Left forelimb (tissue), 1 donor: ENCODE measurements at regions not wholly inside any gene's neighbourhood (a gene's known extent, or its start where the extent isn't known, plus 50 kb on each side); places are given as distances from the start of the nearest gene placed in this dataset.
"Not testable (repeated sequence)": the region's sequence is repeated elsewhere in the genome, so short reads cannot be mapped to it uniquely, and the experiment has no call there.

Experiments
- DNase-seq: peaks from one replicate; pipeline ENCODE4 v3.0.0-alpha.2; 2018; ENCODE audit warnings: low spot score

DNA sequence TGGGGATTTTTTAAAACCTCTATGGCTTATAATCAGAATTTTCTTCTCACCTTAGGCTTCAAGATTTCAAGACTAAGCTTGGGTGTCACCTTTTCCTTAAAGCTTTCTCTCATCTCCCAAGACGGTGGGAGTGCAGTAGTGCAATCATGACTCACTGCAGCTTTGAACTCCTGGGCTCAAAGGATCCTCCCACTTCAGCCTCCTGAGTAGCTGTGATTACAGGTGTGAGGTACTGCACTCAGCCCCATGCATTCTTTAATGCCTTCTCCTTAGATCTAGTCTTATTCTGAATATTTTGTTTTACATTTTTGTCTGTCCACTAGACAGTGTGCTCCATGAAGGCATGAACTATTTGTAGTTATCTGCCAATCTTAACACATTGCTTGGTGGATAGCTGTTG, 55.7 kb upstream of the FAT3 start:
- no peak for DNase-seq

DNA sequence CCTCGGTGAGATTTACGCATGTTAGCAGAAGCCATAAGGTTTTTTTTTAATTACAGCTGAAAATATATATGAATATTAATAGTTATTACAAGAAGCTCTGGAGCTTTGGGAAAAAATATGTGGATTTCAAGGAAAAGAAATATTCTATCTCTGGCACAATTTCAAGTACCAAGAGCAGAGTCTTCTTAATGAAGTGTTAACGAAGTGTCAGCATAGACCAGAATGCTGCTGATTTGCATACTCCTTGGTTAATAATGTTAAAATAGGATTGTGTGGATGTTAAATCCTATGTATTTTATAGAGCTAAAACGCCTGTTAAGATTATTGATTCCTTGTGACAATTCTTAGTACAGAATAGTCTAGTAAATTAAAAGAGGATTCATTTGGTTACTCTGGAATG, 57.0 kb upstream of the FAT3 start:
- DNase-seq: no peak

DNA sequence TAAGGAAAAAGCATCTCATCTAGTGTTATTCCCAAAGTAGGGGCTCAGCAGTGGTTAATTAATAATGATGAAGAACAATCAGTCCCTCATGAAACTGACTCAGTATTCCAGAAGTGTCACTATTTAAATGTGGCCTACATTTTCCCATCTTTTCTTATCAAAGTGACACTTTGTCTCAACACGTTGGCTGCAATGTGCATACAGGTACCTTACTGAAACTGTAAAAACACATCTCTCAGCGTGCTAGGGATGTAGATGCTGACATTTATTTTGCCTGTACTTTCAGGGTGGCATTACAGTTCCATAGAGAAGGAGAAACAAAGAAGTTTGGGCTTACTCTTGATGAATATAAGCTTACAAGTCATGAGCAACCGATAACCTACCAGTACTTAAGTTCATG, 58.3 kb upstream of the FAT3 start:
- DNase-seq: no peak

DNA sequence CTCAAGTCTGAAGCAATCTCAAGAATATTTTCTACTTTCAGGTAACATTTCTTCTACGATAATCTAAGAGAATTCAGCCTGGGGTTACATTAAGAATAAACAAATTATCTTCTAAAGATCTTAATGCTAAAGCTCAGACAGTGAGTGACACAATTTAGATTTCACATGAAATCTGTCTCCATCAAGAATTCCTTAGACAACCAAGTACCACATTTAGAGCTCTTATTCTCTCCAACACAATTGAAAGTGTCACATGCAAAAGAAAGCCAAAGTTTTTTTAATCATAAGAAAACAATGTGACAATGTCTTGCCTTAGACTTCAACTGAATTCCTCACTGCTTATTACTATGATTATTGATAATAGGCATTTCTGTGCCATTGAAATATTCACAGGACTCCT, 60.7 kb upstream of the FAT3 start:
- DNase-seq: no peak

DNA sequence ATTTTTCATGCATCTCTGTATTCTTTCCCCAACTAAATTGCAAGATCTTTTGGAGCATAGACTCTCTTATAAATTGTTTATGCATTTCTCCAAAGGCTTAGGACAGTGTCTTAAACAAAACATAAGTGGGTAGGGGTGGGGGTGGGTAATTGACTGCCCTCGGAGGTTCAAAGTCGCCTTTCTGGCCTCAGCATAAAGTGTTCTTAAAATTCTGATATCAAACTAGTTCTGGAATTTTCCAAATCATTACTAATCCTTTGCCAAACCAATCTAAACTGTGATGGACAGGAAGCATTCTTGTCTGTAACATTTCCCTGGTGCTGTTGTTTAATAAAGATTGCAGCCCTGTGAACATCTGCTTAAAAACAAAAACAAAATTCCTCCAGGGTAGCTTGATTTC, 61.8 kb upstream of the FAT3 start:
- no peak for DNase-seq

DNA sequence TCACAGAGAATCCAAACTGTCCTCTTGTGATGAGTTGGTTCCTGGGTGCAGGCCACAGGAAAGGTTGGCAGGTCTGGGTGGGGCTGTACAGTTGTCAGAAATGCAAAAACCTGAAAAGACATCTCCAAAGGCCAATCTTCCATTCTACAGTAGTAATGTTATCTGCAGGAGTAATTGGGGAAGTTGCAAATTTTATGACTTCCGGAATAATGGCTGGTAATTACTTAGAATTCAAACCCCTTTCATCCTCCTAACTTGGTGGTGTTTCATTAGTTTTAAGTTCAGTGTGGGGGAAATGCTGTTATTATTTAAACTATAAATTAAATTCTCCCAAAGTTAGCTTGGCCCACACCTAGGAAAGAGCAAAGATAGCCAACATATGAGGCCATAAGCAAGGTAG, 64.7 kb upstream of the FAT3 start:
- DNase-seq: no peak

DNA sequence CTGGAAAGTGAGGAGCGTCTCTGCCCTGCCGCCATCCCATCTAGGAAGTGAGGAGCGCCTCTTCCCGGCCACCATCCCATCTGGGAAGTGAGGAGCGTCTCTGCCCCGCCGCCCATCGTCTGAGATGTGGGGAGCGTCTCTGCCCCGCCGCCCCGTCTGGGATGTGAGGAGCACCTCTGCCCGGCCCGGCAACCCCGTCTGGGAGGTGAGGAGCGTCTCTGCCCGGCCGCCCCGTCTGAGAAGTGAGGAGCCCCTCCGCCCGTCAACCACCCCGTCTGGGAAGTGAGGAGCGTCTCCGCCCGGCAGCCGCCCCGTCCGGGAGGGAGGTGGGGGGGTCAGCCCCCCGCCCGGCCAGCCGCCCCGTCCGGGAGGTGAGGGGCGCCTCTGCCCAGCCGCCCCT, 67.2 kb upstream of the FAT3 start:
- DNase-seq: not testable (repeated sequence)

DNA sequence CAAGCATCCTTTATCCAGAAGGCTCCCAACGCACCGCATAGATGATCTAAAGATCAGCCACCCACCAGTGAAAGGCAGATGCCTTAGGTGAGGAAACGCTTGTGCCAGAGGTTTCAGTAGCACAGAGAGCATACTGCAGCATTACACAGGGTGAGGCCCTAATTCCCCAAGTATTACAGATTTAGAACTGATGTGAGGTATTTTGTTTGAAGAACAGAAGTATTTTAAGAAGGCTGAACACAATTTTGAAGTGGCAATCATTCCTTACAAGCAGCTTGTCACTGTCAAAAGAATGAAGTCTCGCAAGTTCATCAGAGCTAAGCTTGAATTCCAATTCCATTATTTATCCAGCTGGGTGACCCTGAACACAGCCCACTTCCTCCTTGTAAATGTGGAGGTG, 70.0 kb upstream of the FAT3 start:
- DNase-seq: no peak

DNA sequence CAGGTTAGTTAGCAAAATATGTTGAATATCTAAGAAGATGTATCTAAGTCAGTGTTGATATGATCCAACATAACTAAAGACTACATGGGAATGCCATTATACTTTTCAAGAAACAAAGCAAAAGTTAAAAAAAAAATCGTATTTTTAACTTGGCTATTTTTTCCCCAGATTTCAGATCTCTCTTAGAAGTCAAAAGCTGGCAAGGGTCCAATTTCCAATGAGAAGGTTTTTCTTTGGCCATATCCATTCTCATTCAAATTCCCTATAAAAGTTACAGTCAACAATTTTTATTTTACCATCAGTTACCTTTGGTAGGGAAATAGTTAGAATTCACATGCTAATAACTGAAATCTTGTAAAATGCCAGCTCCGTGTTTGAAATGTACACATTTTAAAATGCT, 70.5 kb upstream of the FAT3 start:
- no peak for DNase-seq

DNA sequence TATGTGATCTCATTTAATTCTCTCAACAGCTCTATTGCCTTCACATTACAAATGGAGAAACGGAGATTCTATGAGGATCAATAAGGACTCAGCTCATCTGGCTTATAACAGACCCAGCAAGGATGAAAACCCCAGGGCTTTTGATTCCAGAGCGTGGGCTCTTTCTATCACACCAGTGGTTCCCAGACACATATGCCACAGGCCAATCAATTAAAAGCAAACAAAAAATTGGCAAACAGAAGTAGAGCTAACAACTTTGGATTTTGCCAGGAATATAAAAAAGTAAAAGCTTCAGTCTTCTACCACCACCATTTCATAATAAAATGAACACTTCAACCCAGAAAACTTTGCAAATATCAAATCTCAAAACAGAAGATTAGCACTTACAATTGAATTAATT, 71.1 kb upstream of the FAT3 start:
- DNase-seq: no peak

DNA sequence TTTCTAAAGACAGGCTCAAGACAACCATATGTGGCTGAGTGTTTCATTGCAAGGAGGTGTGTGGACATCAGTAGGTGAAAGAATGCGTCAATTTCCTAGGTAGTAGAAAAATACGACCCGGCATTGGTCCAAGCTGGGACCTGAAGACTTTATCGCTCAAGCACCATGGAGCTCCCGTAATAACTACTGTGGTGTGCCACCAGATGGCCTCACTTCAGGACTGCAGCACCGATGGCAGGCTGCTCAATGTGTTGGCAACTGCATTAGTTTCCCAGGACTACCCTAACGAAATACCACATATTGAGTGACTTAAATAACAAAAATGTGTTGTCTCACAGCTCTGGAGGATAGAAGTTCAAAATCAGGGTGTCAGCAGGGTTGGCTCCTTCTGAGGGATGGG, 72.4 kb upstream of the FAT3 start:
- no peak for DNase-seq

DNA sequence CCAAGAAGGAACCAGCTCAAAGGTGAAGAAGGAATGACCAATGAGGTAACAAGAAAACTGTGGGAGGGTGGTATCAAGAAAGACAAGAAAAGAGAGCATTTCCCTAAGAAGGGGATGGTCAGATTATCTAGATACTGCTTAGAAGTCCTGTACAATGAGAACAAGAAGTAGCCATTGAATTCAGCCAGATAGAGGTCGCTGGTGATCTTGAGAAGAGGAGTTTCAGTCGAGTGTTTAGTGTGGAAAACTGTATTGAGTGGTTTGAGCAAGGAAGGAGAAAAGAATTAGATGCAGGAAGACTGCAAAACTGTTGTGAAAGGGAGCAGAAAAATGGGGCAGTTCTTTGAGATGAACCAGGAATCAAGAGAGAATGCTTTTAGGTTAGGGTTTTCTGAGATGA, 74.6 kb upstream of the FAT3 start:
- no peak for DNase-seq

DNA sequence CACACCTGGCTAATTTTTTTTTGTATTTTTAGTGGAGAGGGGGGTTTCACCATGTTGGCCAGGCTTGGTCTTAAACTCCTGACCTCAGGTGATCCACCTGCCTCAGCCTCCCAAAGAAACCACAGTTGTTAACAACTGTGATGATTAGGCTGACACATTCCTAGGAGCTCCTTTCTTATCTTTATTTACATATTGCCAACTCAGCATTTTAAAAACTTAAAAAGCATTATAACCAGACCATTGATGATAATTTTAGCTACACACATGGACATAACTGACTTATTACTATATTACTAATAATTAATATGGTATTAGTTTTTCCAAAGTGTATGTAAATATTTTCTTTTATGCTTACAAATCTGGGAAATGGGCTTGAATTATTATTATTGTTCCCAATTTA, 82.9 kb upstream of the FAT3 start:
- no peak for DNase-seq

DNA sequence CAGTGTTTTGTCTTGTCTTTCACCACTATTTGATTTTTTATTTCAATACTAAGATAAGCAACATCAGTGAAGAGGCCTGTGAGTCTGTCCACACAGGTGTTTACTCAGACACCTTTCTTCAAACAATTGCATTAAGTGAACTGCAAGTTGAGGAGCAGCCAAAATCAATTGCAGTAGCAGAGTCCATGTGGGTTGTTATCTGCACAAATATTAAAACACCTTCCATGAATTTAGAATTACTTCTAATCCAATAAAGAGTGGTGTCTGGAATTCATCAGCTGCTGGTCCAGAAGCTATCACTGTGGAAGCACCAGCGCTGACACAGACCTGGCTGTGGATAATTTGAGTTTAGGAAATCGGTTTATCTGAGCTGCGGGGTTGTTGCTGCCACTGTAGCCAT, 83.5 kb upstream of the FAT3 start:
- no peak for DNase-seq

DNA sequence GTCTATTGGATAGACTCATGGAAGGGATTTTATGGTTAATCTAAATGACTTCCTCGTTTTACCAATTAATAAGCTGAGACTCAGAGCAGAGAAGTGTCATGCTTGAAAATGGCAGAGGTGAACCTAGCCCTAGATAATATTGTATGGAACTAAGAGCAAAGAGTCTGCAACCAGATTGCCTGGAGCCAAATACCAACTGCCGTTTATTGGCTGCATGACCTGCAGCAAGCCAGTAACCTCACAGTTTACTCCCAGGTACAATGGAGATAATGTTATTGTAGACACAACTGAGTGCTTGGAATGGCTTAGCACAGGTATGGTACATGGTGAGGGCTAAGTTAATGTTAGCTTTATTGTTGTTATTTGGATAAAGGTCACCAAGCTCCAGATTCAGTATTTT, 84.6 kb upstream of the FAT3 start:
- DNase-seq: no peak

DNA sequence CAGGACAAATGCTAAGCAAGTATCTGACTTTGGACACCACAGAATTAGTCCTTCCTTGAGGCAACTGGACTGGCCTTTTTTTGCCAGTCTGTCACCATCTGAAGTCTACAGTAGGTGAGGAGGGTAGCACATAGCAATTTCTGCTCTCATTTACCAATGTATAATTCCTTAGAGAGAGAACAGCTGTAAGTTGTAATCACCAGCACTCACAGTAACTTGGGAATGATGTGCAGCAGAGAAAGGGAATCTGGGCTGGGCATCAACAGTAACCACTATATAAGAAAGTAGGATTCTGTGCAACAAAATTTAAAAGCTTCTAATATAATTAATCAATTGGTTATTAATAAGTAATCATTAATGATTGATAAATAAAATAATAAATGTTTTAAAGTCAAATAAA, 86.3 kb upstream of the FAT3 start:
- DNase-seq: no peak

DNA sequence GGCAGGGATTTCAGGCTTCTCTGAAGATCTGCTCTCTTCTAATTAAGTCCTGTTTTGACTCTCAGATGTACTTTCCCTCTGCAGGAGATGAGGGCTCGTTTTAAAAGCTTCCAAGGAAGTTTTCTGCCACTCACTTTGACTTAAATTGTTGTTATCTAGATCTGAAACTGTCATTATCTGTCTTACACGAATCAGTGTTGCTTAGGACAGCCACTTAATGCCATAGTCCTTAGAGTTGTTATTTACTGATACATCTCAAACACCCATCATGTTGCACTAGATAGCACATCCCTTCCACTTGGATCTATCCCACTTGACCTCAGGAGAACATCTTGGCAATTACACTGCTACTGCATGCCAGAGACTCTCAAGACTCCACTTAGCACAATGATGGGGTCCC, 86.9 kb upstream of the FAT3 start:
- DNase-seq: no peak

DNA sequence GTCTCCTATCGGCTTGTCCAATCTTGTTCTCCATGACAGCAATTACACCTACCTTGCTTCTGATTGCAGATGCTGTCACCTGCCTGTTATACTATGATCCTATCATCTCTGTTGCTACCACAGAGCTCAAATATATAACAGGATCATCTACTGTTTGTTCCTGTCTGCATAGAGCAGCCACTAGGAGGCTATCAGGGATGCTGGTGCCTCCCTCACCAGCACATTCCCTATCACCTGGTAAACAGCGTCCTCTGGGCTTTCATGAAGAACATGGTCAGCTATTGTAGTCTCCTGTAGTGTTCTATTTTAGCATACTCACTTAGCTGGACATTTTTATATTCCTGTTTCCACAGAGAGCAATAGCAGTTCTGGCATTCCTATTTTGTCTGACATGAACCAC, 87.8 kb upstream of the FAT3 start:
- no peak for DNase-seq

DNA sequence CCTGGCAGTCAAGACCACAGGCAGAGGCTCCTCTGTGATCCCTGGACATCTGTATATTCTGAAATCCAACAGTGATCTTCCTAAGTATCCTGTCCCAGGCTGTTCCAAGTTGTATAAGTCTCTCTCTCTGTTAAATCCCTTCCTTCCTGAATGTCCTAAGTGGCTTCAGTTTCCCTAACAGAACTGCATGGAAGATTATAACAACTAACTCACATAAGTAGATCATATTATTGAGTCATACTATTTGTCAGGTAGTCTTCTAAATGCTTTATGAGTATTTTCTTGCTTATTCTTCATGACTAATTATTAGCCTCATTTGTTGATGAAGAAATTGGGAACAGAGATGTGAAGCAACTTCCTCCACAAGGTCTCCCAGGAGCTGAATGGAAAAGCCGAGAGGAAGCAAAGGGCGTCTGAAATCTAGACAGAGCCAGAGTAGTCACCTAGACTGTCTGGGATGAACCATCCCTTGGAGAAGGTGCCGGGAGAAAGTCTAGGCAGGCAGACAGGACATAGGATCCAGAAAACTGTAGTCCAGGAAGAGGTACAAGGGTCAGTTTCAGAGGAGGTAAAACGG, 93.2 kb upstream of the FAT3 start:
- DNase-seq: no peak

DNA sequence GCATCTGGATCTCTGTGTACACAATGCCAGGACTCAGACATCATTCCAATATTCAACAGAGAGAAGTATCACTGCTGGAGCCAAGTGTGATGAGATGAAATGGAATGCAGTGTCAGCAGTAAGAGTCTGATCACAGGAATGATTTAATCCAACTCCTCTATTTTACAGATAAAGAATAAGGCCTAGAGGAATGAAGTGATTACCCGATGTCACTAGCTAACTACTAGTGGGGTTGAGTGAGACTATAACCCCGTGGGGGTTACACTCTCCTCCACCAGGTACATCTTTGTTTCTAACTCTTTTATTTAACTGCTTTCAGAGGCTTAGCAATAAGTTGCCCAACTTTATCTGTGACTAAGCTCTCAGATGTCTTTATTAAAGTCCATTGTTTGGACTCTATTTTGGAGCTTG, 94.2 kb upstream of the FAT3 start:
- no peak for DNase-seq

DNA sequence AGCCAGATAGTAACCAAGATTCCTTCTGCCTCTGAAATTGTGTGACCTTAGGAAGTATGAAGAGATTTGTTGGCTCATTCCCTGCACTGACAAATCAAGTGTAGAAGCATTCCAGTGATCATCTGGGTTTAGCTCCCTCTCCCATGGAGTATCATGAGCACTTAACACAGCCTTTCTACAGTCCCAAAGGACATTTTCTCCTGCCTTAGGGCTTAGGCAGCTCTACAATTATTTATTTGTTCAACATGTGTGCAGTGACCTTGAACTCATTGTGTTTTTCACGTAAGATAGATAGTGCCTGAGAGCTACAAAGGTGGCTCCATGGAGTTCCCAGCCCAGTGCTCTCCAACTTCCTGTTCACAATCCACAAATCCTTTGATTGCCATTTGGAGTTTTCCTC, 94.8 kb upstream of the FAT3 start:
- DNase-seq: no peak

DNA sequence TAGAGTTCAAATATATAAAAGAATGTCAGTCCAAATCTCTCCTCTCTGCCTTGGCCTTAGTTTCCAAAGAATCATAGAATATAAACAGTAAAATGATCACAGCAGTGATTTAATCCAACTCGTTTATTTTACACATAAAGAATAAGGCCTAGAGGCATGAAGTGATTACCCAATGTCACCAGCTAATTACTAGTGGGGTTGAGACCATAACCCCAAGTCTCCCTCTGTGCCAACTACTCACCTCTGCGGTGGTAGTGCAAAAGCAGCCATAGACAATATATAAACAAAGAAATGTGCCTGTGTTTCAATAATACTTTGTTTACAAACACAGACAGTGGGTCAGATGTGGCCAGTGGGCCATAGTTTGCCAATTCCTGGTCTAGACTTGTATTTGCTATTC, 96.6 kb upstream of the FAT3 start:
- no peak for DNase-seq

DNA sequence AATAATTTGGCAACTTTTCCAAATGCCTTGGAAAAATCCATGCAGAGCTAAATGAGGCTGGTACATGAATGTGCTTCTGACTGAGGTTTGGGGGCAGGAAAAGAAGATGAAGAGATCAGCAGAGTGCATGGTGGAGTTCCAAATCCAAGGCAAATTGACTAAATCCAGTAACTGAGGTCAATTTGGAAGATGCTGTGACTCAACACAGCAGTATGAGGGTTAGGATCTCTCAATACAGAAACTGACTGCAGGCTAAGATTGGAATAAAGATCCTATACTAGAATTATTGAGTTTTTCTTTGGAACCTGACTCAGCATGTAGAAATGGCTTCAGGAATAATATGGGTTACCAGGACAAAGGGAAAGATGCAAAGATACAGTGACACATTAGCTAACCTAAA, 99.3 kb upstream of the FAT3 start:
- no peak for DNase-seq

DNA sequence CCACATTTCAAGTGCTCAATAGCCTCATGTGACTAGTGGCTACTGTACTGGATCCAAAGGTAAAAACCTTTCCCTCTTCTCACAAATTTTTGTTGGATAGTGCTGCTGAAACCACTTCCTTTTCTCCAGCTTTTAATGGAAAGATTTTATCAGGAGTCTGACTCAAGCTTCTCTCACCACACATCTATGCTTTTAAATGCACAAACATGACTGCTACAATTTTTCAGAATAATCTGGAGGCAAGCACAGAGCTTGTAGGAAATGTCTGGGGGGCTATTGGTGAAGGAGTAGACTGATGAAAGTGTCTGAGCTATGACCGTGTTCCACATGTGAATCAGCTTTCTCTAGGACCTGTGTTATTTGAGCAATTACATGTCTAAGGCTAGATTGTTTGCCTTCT, 101.1 kb upstream of the FAT3 start:
- no peak for DNase-seq

DNA sequence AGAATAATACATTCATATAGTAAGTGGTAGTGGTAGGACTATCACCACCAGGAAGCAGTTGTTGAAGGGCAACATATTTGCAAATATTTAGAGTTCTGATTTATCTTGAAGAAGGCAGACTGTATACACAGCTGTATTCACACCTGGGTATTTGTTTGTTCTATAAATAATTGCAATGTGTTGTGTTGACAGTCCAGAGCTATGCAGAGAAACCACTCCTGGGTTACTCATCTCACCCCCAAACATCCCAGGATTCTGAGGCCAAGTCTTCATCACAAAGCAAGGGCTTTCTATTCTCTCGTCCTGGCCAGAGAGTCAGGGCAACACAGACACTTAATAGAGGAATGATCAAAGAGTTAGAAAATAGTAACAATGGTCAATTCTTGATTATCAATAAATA, 102.1 kb upstream of the FAT3 start:
- no peak for DNase-seq
